KMS-11 (cell line): ENCODE measurements at regions not wholly inside any gene's neighbourhood (a gene's known extent, or its start where the extent isn't known, plus 50 kb on each side); places are given as distances from the start of the nearest gene placed in this dataset.
"Not testable (repeated sequence)": the region's sequence is repeated elsewhere in the genome, so short reads cannot be mapped to it uniquely, and the experiment has no call there.

ENCODE experiments used
- H2AFZ ChIP-seq: fragments of 200-600 bp; sonication (generic); 2 replicates; pipeline ENCODE4 v1.6.1; 2016; ENCODE audit warnings: antibody characterized with exemption, mixed run types, low read depth
- H3K27ac ChIP-seq: fragments of 200-600 bp; sonication (generic); 2 replicates; pipeline ENCODE4 v1.6.1; 2016; ENCODE audit warnings: mild to moderate bottlenecking, mixed run types
- H3K27me3 ChIP-seq: fragments of 200-600 bp; sonication (generic); 2 replicates; pipeline ENCODE4 v1.6.1; 2017; ENCODE audit warnings: mild to moderate bottlenecking, low read depth, mixed run types, moderate library complexity; ENCODE audit not compliant: insufficient read depth
- H3K36me3 ChIP-seq: fragments of 200-600 bp; sonication (generic); 2 replicates; pipeline ENCODE4 v1.6.1; 2017; ENCODE audit warnings: mild to moderate bottlenecking, mixed run types; ENCODE audit not compliant: insufficient read depth
- H3K4me1 ChIP-seq: fragments of 200-600 bp; sonication (generic); 2 replicates; pipeline ENCODE4 v1.6.1; 2016; ENCODE audit warnings: mild to moderate bottlenecking, low read depth, mixed run types; ENCODE audit not compliant: poor library complexity, severe bottlenecking
- H3K4me2 ChIP-seq: fragments of 200-600 bp; sonication (generic); 2 replicates; pipeline ENCODE4 v1.7.0; 2016; ENCODE audit warnings: mild to moderate bottlenecking, mixed run types
- H3K4me3 ChIP-seq: fragments of 200-600 bp; sonication (generic); IDR thresholded peaks from 2 replicates; pipeline ENCODE4 v1.6.1; 2017; ENCODE audit warnings: low read depth, low read length, mixed read lengths; ENCODE audit not compliant: insufficient read depth
- H3K79me2 ChIP-seq: fragments of 200-600 bp; sonication (generic); 2 replicates; pipeline ENCODE4 v1.6.1; 2016; ENCODE audit warnings: low read depth, mixed run types; ENCODE audit not compliant: insufficient read depth
- H3K9ac ChIP-seq: fragments of 200-600 bp; sonication (generic); 2 replicates; pipeline ENCODE4 v1.6.1; 2016; ENCODE audit warnings: mild to moderate bottlenecking, mixed run types
- H4K20me1 ChIP-seq: fragments of 200-600 bp; sonication (generic); 2 replicates; pipeline ENCODE4 v1.6.1; 2016; ENCODE audit warnings: mild to moderate bottlenecking, mixed run types; ENCODE audit not compliant: insufficient read depth
- CTCF ChIP-seq: fragments of 200-600 bp; sonication (generic); conservative IDR thresholded peaks from 2 replicates; pipeline ENCODE4 v1.6.1; 2017; ENCODE audit warnings: low read depth, mild to moderate bottlenecking, antibody characterized with exemption, low read length, moderate library complexity, mixed read lengths

GRCh38 chr17:55988861-55989260 lies 164.4 kb upstream of the ANKFN1 start:
- Histone ChIP-seq H3K4me2 (no peak overlapping the region), H3K4me1 (no peaks in the 10 kb centered on the region), H3K27me3 (no peaks in the 10 kb centered on the region), H3K36me3 (no peaks in the 10 kb centered on the region), H3K79me2 (no peaks in the 10 kb centered on the region), H3K4me3 (no peak overlapping the region), H3K27ac (no peak overlapping the region), H3K9ac (no peak overlapping the region), H2AFZ (no peak overlapping the region), H4K20me1 (no peaks in the 10 kb centered on the region)
- TF ChIP-seq CTCF = no peak

GRCh38 chr17:55990332-55991006 lies 162.8 kb upstream of the ANKFN1 start:
- no peak for TF ChIP-seq CTCF
- Histone ChIP-seq H3K27ac (no peak overlapping the region), H3K36me3 (no peaks in the 10 kb centered on the region), H3K4me2 (no peak overlapping the region), H3K9ac (no peak overlapping the region), H3K4me1 (no peaks in the 10 kb centered on the region), H3K4me3 (no peak overlapping the region), H2AFZ (no peak overlapping the region), H3K79me2 (no peaks in the 10 kb centered on the region), H4K20me1 (no peaks in the 10 kb centered on the region), H3K27me3 (no peaks in the 10 kb centered on the region)

DNA sequence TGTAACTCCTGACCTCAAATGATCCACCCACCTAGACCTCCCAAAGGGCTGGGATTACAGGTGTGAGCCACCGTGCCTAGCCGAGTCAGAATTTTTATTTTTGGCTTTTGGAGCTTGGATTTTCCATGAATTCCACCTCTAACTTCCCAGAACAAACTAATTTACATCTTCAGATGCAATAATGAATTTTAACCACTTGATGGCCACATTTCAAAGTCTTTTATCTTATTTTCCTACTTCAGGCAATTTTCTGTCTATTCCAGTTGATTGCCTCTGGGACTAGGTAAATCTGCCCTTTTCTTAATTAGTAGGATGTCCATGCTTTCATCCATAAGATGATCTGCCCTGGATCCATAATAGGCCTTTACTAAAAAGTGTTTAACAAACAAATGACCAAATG lies 156.4 kb upstream of the ANKFN1 start:
- Histone ChIP-seq H3K27ac (no peak overlapping the region), H3K4me2 (no peak overlapping the region), H3K27me3 (no peaks in the 10 kb centered on the region), H2AFZ (no peak overlapping the region), H3K36me3 (no peaks in the 10 kb centered on the region), H3K4me3 (no peak overlapping the region), H3K9ac (no peak overlapping the region), H3K4me1 (no peaks in the 10 kb centered on the region), H3K79me2 (no peaks in the 10 kb centered on the region), H4K20me1 (no peaks in the 10 kb centered on the region)
- TF ChIP-seq CTCF = no peak; the same call in 1 of the 2 replicates

GRCh38 chr17:56000411-56000810 lies 152.9 kb upstream of the ANKFN1 start:
- Histone ChIP-seq H3K27me3 (no peaks in the 10 kb centered on the region), H3K4me1 (no peaks in the 10 kb centered on the region), H3K4me3 (no peak overlapping the region), H2AFZ (no peak overlapping the region), H4K20me1 (no peaks in the 10 kb centered on the region), H3K36me3 (no peaks in the 10 kb centered on the region), H3K9ac (no peak overlapping the region), H3K4me2 (no peak overlapping the region), H3K27ac (no peak overlapping the region), H3K79me2 (no peaks in the 10 kb centered on the region)
- no peak for TF ChIP-seq CTCF

- H3K36me3 ChIP-seq, H3K79me2 ChIP-seq, H3K4me2 ChIP-seq, H3K9ac ChIP-seq, H4K20me1 ChIP-seq, H3K4me3 ChIP-seq, H3K4me1 ChIP-seq, H2AFZ ChIP-seq, H3K27ac ChIP-seq, H3K27me3 ChIP-seq: not testable (repeated sequence)
These were observed 150.6 kb upstream of the ANKFN1 start for GRCh38 chr17:56002656-56003055.
